GM19455 (cell line): ENCODE measurements at regions not wholly inside any gene's neighbourhood (a gene's known extent, or its start where the extent isn't known, plus 50 kb on each side); places are given as distances from the start of the nearest gene placed in this dataset.
"Not testable (repeated sequence)": the region's sequence is repeated elsewhere in the genome, so short reads cannot be mapped to it uniquely, and the experiment has no call there.

ENCODE experiments used
- ATAC-seq: cut with Tn5 transposase; IDR thresholded peaks from one replicate; pipeline ENCODE4 v1.9.1; 2021; ENCODE audit not compliant: unreplicated experiment

- no peak for ATAC-seq
These were observed 261.2 kb upstream of the PIK3R1 start for GRCh38 chr5:67954351-67954750.

GRCh38 chr5:67942421-67942820 lies 273.1 kb upstream of the PIK3R1 start:
- ATAC-seq, result no peak

GRCh38 chr5:67941614-67942401 lies 273.7 kb upstream of the PIK3R1 start:
- ATAC-seq, result no peak

GRCh38 chr5:67935908-67936566 lies 279.5 kb upstream of the PIK3R1 start:
- no peak for ATAC-seq

- ATAC-seq, result no peak
These were observed 280.6 kb upstream of the PIK3R1 start for GRCh38 chr5:67934976-67935375.

- no peak for ATAC-seq
These were observed 290.0 kb upstream of the PIK3R1 start for GRCh38 chr5:67925511-67925910.

- no peak for ATAC-seq
These were observed 294.5 kb upstream of the PIK3R1 start for GRCh38 chr5:67921004-67921601.

- not testable (repeated sequence) for ATAC-seq
These were observed 296.0 kb upstream of the PIK3R1 start for GRCh38 chr5:67919532-67919931.

GRCh38 chr5:67917561-67917960 lies 298.0 kb upstream of the PIK3R1 start:
- ATAC-seq, result no peak

GRCh38 chr5:67910546-67910945 lies 305.0 kb upstream of the PIK3R1 start:
- ATAC-seq, result no peak

GRCh38 chr5:67908126-67908765 lies 307.3 kb upstream of the PIK3R1 start:
- ATAC-seq, result no peak

- ATAC-seq, result no peak
These were observed 311.2 kb upstream of the PIK3R1 start for GRCh38 chr5:67904366-67904765.

GRCh38 chr5:67903656-67904055 lies 311.9 kb upstream of the PIK3R1 start:
- ATAC-seq, result no peak

- ATAC-seq, result no peak
These were observed 312.4 kb upstream of the PIK3R1 start for GRCh38 chr5:67903121-67903520.

- no peak for ATAC-seq
These were observed 313.1 kb upstream of the PIK3R1 start for GRCh38 chr5:67902497-67902830.

- ATAC-seq, result no peak
These were observed 313.6 kb upstream of the PIK3R1 start for GRCh38 chr5:67901814-67902496.

- ATAC-seq, result no peak
These were observed 315.0 kb upstream of the PIK3R1 start for GRCh38 chr5:67900514-67900913.

- ATAC-seq, result no peak
These were observed 317.6 kb upstream of the PIK3R1 start for GRCh38 chr5:67897980-67898379.

GRCh38 chr5:67897431-67897830 lies 318.1 kb upstream of the PIK3R1 start:
- no peak for ATAC-seq

- ATAC-seq, result no peak
These were observed 318.6 kb upstream of the PIK3R1 start for GRCh38 chr5:67896930-67897313.

GRCh38 chr5:67896311-67896929 lies 319.1 kb upstream of the PIK3R1 start:
- ATAC-seq, result no peak
